ENCODE measurements at regions not wholly inside any gene's neighbourhood (a gene's known extent, or its start where the extent isn't known, plus 50 kb on each side); places are given as distances from the start of the nearest gene placed in this dataset.
A peak's percentile ranks its signal among the peaks of the same experiment; 100 is the strongest.

GRCh38 chr6:132934496-132934895 lies 120.1 kb downstream of the RPS12 start:
- 45 to 61% methylated on average over 4 of the region's 4 CpGs for WGBS, 2 donors
- no peak overlapping the region for H3K27ac ChIP-seq (ENCODE audit: low read depth in 1 of 2, low read length in 1 of 2)
- no peak overlapping the region for H3K4me3 ChIP-seq
- H3K9ac ChIP-seq (ENCODE audit: insufficient read depth in 1 of 2, low read length in 2 of 2) = no peak overlapping the region
- H3K27me3 ChIP-seq (ENCODE audit: control insufficient read depth in 3 of 3, insufficient read depth in 3 of 3, low read length in 2 of 3) = peaks cover 0 to 3% (median 0%) of the 10 kb centered on the region in 3 donors
- no peak for DNase-seq
- no peaks in the 10 kb centered on the region for H3K9me3 ChIP-seq (ENCODE audit: control insufficient read depth in 4 of 4, insufficient read depth in 3 of 4, low read length in 3 of 4)
- ATAC-seq (ENCODE audit: insufficient read depth, low FRiP score) = no peak
- TF ChIP-seq, protein P1, sequence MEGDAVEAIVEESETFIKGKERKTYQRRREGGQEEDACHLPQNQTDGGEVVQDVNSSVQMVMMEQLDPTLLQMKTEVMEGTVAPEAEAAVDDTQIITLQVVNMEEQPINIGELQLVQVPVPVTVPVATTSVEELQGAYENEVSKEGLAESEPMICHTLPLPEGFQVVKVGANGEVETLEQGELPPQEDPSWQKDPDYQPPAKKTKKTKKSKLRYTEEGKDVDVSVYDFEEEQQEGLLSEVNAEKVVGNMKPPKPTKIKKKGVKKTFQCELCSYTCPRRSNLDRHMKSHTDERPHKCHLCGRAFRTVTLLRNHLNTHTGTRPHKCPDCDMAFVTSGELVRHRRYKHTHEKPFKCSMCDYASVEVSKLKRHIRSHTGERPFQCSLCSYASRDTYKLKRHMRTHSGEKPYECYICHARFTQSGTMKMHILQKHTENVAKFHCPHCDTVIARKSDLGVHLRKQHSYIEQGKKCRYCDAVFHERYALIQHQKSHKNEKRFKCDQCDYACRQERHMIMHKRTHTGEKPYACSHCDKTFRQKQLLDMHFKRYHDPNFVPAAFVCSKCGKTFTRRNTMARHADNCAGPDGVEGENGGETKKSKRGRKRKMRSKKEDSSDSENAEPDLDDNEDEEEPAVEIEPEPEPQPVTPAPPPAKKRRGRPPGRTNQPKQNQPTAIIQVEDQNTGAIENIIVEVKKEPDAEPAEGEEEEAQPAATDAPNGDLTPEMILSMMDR (IDR thresholded peaks at IDR 0.05; ENCODE audit: control extremely low read depth, extremely low read depth) = no peak
- H3K36me3 ChIP-seq (ENCODE audit: control insufficient read depth in 4 of 4, insufficient read depth in 4 of 4, low read length in 4 of 4) = no peaks in the 10 kb centered on the region
- H3K4me1 ChIP-seq (ENCODE audit: control insufficient read depth in 5 of 5, insufficient read depth in 5 of 5, low read length in 5 of 5) = peaks cover 0 to 19% (median 0%) of the 10 kb centered on the region in 5 donors

GRCh38 chr6:132936646-132937045 lies 122.3 kb downstream of the RPS12 start:
- H3K36me3 ChIP-seq (ENCODE audit: control insufficient read depth in 4 of 4, insufficient read depth in 4 of 4, low read length in 4 of 4) = no peaks in the 10 kb centered on the region
- TF ChIP-seq, protein P1 (IDR thresholded peaks at IDR 0.05; ENCODE audit: control extremely low read depth, extremely low read depth) = no peak
- no peak overlapping the region for H3K27ac ChIP-seq (ENCODE audit: low read depth in 1 of 2, low read length in 1 of 2)
- H3K9me3 ChIP-seq (ENCODE audit: control insufficient read depth in 4 of 4, insufficient read depth in 3 of 4, low read length in 3 of 4) = no peaks in the 10 kb centered on the region
- 83 to 91% methylated on average over 2 of the region's 2 CpGs for WGBS, 2 donors
- H3K27me3 ChIP-seq (ENCODE audit: control insufficient read depth in 3 of 3, insufficient read depth in 3 of 3, low read length in 2 of 3) = peaks cover 0 to 3% (median 0%) of the 10 kb centered on the region in 3 donors
- H3K4me3 ChIP-seq = no peak overlapping the region
- peaks cover 0 to 18% (median 0%) of the 10 kb centered on the region in 5 donors for H3K4me1 ChIP-seq (ENCODE audit: control insufficient read depth in 5 of 5, insufficient read depth in 5 of 5, low read length in 5 of 5)
- ATAC-seq (ENCODE audit: insufficient read depth, low FRiP score) = no peak
- no peak overlapping the region for H3K9ac ChIP-seq (ENCODE audit: insufficient read depth in 1 of 2, low read length in 2 of 2)
- no peak for DNase-seq

GRCh38 chr6:132937466-132937906 lies 123.1 kb downstream of the RPS12 start:
- Histone ChIP-seq H3K36me3 (ENCODE audit: control insufficient read depth in 4 of 4, insufficient read depth in 4 of 4, low read length in 4 of 4) (no peaks in the 10 kb centered on the region), H3K4me3 (no peak overlapping the region), H3K9me3 (ENCODE audit: control insufficient read depth in 4 of 4, insufficient read depth in 3 of 4, low read length in 3 of 4) (no peaks in the 10 kb centered on the region), H3K4me1 (ENCODE audit: control insufficient read depth in 5 of 5, insufficient read depth in 5 of 5, low read length in 5 of 5) (peaks cover 0 to 11% (median 0%) of the 10 kb centered on the region in 5 donors), H3K9ac (ENCODE audit: insufficient read depth in 1 of 2, low read length in 2 of 2) (no peak overlapping the region), H3K27ac (ENCODE audit: low read depth in 1 of 2, low read length in 1 of 2) (no peak overlapping the region), H3K27me3 (ENCODE audit: control insufficient read depth in 3 of 3, insufficient read depth in 3 of 3, low read length in 2 of 3) (peaks cover 0 to 3% (median 0%) of the 10 kb centered on the region in 3 donors)
- 38 to 49% methylated on average over 5 of the region's 5 CpGs for WGBS, 2 donors
- peak; percentile 46 to 71 (median 52) for DNase-seq
- TF ChIP-seq, protein P1 (IDR thresholded peaks at IDR 0.05; ENCODE audit: control extremely low read depth, extremely low read depth) = no peak
- ATAC-seq (ENCODE audit: insufficient read depth, low FRiP score) = peak; percentile 41

- TF ChIP-seq, protein P1 (IDR thresholded peaks at IDR 0.05; ENCODE audit: control extremely low read depth, extremely low read depth) = no peak
- Histone ChIP-seq H3K4me1 (ENCODE audit: control insufficient read depth in 5 of 5, insufficient read depth in 5 of 5, low read length in 5 of 5) (peaks cover 0 to 21% (median 0%) of the 10 kb centered on the region in 5 donors), H3K9me3 (ENCODE audit: control insufficient read depth in 4 of 4, insufficient read depth in 3 of 4, low read length in 3 of 4) (no peaks in the 10 kb centered on the region), H3K9ac (ENCODE audit: insufficient read depth in 1 of 2, low read length in 2 of 2) (no peak overlapping the region), H3K36me3 (ENCODE audit: control insufficient read depth in 4 of 4, insufficient read depth in 4 of 4, low read length in 4 of 4) (no peaks in the 10 kb centered on the region), H3K27me3 (ENCODE audit: control insufficient read depth in 3 of 3, insufficient read depth in 3 of 3, low read length in 2 of 3) (no peaks in the 10 kb centered on the region), H3K27ac (ENCODE audit: low read depth in 1 of 2, low read length in 1 of 2) (no peak overlapping the region), H3K4me3 (no peak overlapping the region)
- DNase-seq (no peak), ATAC-seq (ENCODE audit: insufficient read depth, low FRiP score) (no peak)
- WGBS, 2 donors = 76 to 87% methylated on average over 5 of the region's 5 CpGs
These were observed 134.5 kb downstream of the RPS12 start for GRCh38 chr6:132948889-132949288.
